Kidney (tissue), 13 donors: ENCODE measurements at regions not wholly inside any gene's neighbourhood (a gene's known extent, or its start where the extent isn't known, plus 50 kb on each side); places are given as distances from the start of the nearest gene placed in this dataset.

ENCODE experiments used
- DNase-seq, 5 donors: peaks; one replicate each; pipeline ENCODE4 v3.0.0-alpha.2; 2013 to 2020
- FAIRE-seq: peaks from 2 replicates; lab custom pipeline; 2012; peaks lifted over from hg19 to GRCh38; lab: Jason Lieb, UNC
- H3K27ac ChIP-seq, 2 donors: one replicate each; pipeline ENCODE4 v1.7.0; 2013; ENCODE audit warnings: low read depth in 2 of 2, low read length in 2 of 2, inconsistent platforms in 1 of 2
- H3K27me3 ChIP-seq: one replicate; pipeline ENCODE4 v1.7.1; 2013; ENCODE audit warnings: low read length, inconsistent platforms; ENCODE audit not compliant: control insufficient read depth, insufficient read depth
- H3K36me3 ChIP-seq, 3 donors: one replicate each; pipeline versions ENCODE4 v1.7.0 to v1.7.1; 2013; ENCODE audit warnings: low read length in 3 of 3, control low read depth in 1 of 3, inconsistent platforms in 1 of 3; ENCODE audit not compliant: insufficient read depth in 3 of 3, control insufficient read depth in 2 of 3
- H3K4me1 ChIP-seq, 3 donors: one replicate each; pipeline versions ENCODE4 v1.7.0 to v1.7.1; 2013; ENCODE audit warnings: low read length in 3 of 3, inconsistent platforms in 1 of 3, low read depth in 1 of 3; ENCODE audit not compliant: control insufficient read depth in 2 of 3, insufficient read depth in 2 of 3
- H3K4me3 ChIP-seq, 3 donors: one replicate each; pipeline versions ENCODE4 v1.7.0 to v1.8.1; 2013; ENCODE audit warnings: low read length in 3 of 3, control low read depth in 1 of 3, inconsistent platforms in 1 of 3
- H3K9ac ChIP-seq, 3 donors: one replicate each; pipeline versions ENCODE4 v1.7.0 to v1.7.1; 2013; ENCODE audit warnings: low read length in 3 of 3, control low read depth in 1 of 3, inconsistent platforms in 1 of 3
- H3K9me3 ChIP-seq, 3 donors: one replicate each; pipeline versions ENCODE4 v1.7.0 to v1.7.1; 2013; ENCODE audit warnings: low read length in 3 of 3, control low read depth in 1 of 3, inconsistent platforms in 1 of 3; ENCODE audit not compliant: control insufficient read depth in 2 of 3, insufficient read depth in 1 of 3
- CTCF ChIP-seq: IDR thresholded peaks from 3 replicates; pipeline ENCODE4 v1.5.1; 2012; ENCODE audit warnings: mild to moderate bottlenecking, moderate library complexity, borderline replicate concordance; ENCODE audit not compliant: insufficient read depth; ENCODE audit errors: extremely low read depth
- intact Hi-C: fragments of 100-400 bp; cut with DNase I; formaldehyde crosslinking; loops from one replicate; pipeline ENCODE4 v1.11.1; 2022
- donor health status: control.
- donor health status: control.
- donor health status: control.
- donor health status: control.
- donor health status: control.
- donor health status: DM: yes; HTN: yes; CAD: no.
- donor health status: Normal renal cell carcinoma (clear cell type).

- H3K27ac ChIP-seq = no peak overlapping the region
- no peak overlapping the region for H3K4me3 ChIP-seq
- no peaks in the 10 kb centered on the region for H3K9me3 ChIP-seq
- no peak overlapping the region for H3K9ac ChIP-seq
- no peaks in the 10 kb centered on the region for H3K27me3 ChIP-seq
- no peak for FAIRE-seq
- H3K36me3 ChIP-seq = no peaks in the 10 kb centered on the region
- TF ChIP-seq CTCF = no peak
- intact Hi-C loops = no loop called here
- no peak for DNase-seq
- H3K4me1 ChIP-seq = no peaks in the 10 kb centered on the region
Measured at GRCh38 chr15:57827021-57827420, 120.5 kb downstream of the POLR2M start.

- no peak for TF ChIP-seq CTCF
- Histone ChIP-seq H3K9me3 (no peaks in the 10 kb centered on the region), H3K4me3 (no peak overlapping the region), H3K4me1 (no peaks in the 10 kb centered on the region), H3K27me3 (no peaks in the 10 kb centered on the region), H3K36me3 (no peaks in the 10 kb centered on the region), H3K9ac (no peak overlapping the region), H3K27ac (no peak overlapping the region)
- DNase-seq = no peak
- no peak for FAIRE-seq
- intact Hi-C loops = no loop called here
Measured at GRCh38 chr15:57827971-57828370, 121.5 kb downstream of the POLR2M start.

GRCh38 chr15:57832183-57832582 is 125.7 kb downstream of the POLR2M start:
- Histone ChIP-seq H3K27ac (no peak overlapping the region), H3K27me3 (no peaks in the 10 kb centered on the region), H3K4me3 (no peak overlapping the region), H3K36me3 (no peaks in the 10 kb centered on the region), H3K9me3 (peaks cover 0 to 3% (median 0%) of the 10 kb centered on the region in 3 donors), H3K4me1 (no peaks in the 10 kb centered on the region), H3K9ac (no peak overlapping the region)
- no peak for TF ChIP-seq CTCF
- FAIRE-seq (no peak), DNase-seq (no peak)
- intact Hi-C loops = no loop called here

GRCh38 chr15:57835119-57835518 is 128.6 kb downstream of the POLR2M start:
- Histone ChIP-seq H3K9me3 (peaks cover 0 to 3% (median 0%) of the 10 kb centered on the region in 3 donors), H3K27ac (no peak overlapping the region), H3K36me3 (no peaks in the 10 kb centered on the region), H3K27me3 (no peaks in the 10 kb centered on the region), H3K4me1 (no peaks in the 10 kb centered on the region), H3K4me3 (no peak overlapping the region), H3K9ac (no peak overlapping the region)
- no peak for TF ChIP-seq CTCF
- no peak for FAIRE-seq
- DNase-seq = no peak
- intact Hi-C loops = no loop called here
